OCI-LY7 (cell line): ENCODE measurements at regions not wholly inside any gene's neighbourhood (a gene's known extent, or its start where the extent isn't known, plus 50 kb on each side); places are given as distances from the start of the nearest gene placed in this dataset.

Source experiments
- BruUV-seq: library from RNA; stranded (reverse); fragments of 400-500 nt; replicated peaks from 2 replicates; lab custom pipeline; 2021; lab: Mats Ljungman, UMichigan
- CTCF ChIA-PET: fragments of 300-600 bp; sonication (Branson Sonifier 250); formaldehyde crosslinking; loops from one replicate; lab custom pipeline; 2022; ENCODE audit warnings: antibody characterized with exemption; ENCODE audit not compliant: unreplicated experiment; lab: Charles Lee
- POLR2A ChIA-PET: fragments of 300-600 bp; sonication (Branson Sonifier 250); formaldehyde crosslinking; loops from one replicate; lab custom pipeline; 2022; ENCODE audit warnings: antibody characterized with exemption; lab: Charles Lee
- DNase-seq: peaks from one replicate; pipeline ENCODE4 v3.0.0-alpha.2; 2015; ENCODE audit warnings: low spot score
- H2AFZ ChIP-seq: fragments of 200-600 bp; sonication (generic), shearing (Covaris generic); 2 replicates; pipeline ENCODE4 v1.6.1; 2014; ENCODE audit warnings: mild to moderate bottlenecking, antibody characterized with exemption, low read length, moderate library complexity
- H3K27ac ChIP-seq: fragments of 200-600 bp; sonication (generic); 2 replicates; pipeline ENCODE4 v1.5.1; 2014; ENCODE audit warnings: mixed run types, low read depth, mild to moderate bottlenecking, moderate library complexity, low read length, inconsistent platforms; ENCODE audit not compliant: poor library complexity, severe bottlenecking
- H3K36me3 ChIP-seq: fragments of 200-600 bp; sonication (generic); 2 replicates; pipeline ENCODE4 v1.6.1; 2014; ENCODE audit warnings: mild to moderate bottlenecking, antibody characterized with exemption, low read length, moderate library complexity, mixed read lengths; ENCODE audit not compliant: insufficient read depth
- H3K4me1 ChIP-seq: fragments of 200-600 bp; sonication (generic); 2 replicates; pipeline ENCODE4 v1.5.1; 2014; ENCODE audit warnings: mild to moderate bottlenecking, low read length; ENCODE audit not compliant: insufficient read depth, poor library complexity, severe bottlenecking
- H3K4me2 ChIP-seq: fragments of 200-600 bp; sonication (generic); 2 replicates; pipeline ENCODE4 v1.6.1; 2014; ENCODE audit warnings: mild to moderate bottlenecking, low read length
- H3K4me3 ChIP-seq: fragments of 200-600 bp; sonication (generic); 2 replicates; pipeline ENCODE4 v1.5.1; 2014; ENCODE audit warnings: mild to moderate bottlenecking, low read depth, low read length; ENCODE audit not compliant: poor library complexity, severe bottlenecking
- H3K79me2 ChIP-seq: fragments of 200-600 bp; sonication (generic); 2 replicates; pipeline ENCODE4 v1.6.1; 2016; ENCODE audit warnings: low read depth, mild to moderate bottlenecking, low read length, moderate library complexity, mixed read lengths; ENCODE audit not compliant: insufficient read depth
- H3K9me2 ChIP-seq: fragments of 200-600 bp; sonication (generic); 2 replicates; pipeline ENCODE4 v1.6.1; 2016; ENCODE audit warnings: mild to moderate bottlenecking, low read length, mixed read lengths; ENCODE audit not compliant: insufficient read depth
- H3K9me3 ChIP-seq: fragments of 200-600 bp; sonication (generic); 2 replicates; pipeline ENCODE4 v1.6.1; 2014; ENCODE audit warnings: mild to moderate bottlenecking, mixed run types, low read length, mixed read lengths
- H4K20me1 ChIP-seq: fragments of 200-600 bp; sonication (generic); 2 replicates; pipeline ENCODE4 v1.6.1; 2014; ENCODE audit warnings: mild to moderate bottlenecking, antibody characterized with exemption, low read length, moderate library complexity, mixed read lengths; ENCODE audit not compliant: insufficient read depth
- EZH2phosphoT487 ChIP-seq: fragments of 200-600 bp; sonication (generic); IDR thresholded peaks from 2 replicates; pipeline ENCODE4 v1.6.1; 2018; ENCODE audit warnings: low read depth, borderline replicate concordance, mild to moderate bottlenecking, mixed run types, antibody characterized with exemption, low read length, moderate library complexity, mixed read lengths
- intact Hi-C: fragments of 100-400 bp; cut with micrococcal nuclease; formaldehyde crosslinking; loops from one replicate; pipeline ENCODE4 v1.10.0; 2022; ENCODE audit not compliant: unreplicated experiment
- TF ChIP-seq, protein P1 (sequence below): fragments of 200-600 bp; sonication (generic); conservative IDR thresholded peaks from 2 replicates; pipeline ENCODE4 v1.5.1; 2014; ENCODE audit warnings: mild to moderate bottlenecking, antibody characterized with exemption, low read length, moderate library complexity, mixed read lengths

DNA sequence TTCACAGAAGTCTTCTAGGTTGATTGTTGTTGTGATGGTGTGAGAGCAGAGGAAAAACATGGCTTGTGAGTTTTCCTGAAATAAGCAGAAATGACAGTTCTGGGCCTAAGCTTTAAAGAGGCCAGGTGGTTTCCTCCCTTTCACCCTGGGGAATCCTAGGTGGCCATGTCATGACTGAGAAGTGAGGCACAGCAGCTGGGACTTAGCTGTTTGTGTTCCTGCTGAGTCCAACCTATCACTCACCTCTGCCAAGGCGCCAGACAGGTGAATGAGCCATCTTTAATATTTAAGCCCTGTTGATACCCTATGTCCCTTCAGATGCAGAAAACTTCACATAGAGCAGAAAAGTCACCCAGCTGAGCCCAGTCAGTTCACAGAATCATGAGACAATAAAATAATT lies 384.4 kb downstream of the SLC4A3 start:
- CTCF ChIA-PET = no interaction called here
- Histone ChIP-seq H3K27ac (no peak overlapping the region), H4K20me1 (no peaks in the 10 kb centered on the region), H3K9me3 (no peaks in the 10 kb centered on the region), H3K4me1 (no peaks in the 10 kb centered on the region), H2AFZ (no peak overlapping the region), H3K36me3 (no peaks in the 10 kb centered on the region), H3K79me2 (no peaks in the 10 kb centered on the region), H3K9me2 (no peaks in the 10 kb centered on the region), H3K4me3 (no peak overlapping the region), H3K4me2 (no peak overlapping the region)
- POLR2A ChIA-PET = interaction anchor here (0.8 kb wide), 1 partner anchor 9 kb away, joined by 3 read pairs; no protein-coding TSS in a partner anchor
- intact Hi-C loops = no loop called here
- BruUV-seq = no TSS peak
- DNase-seq = no peak
- TF ChIP-seq, protein P1, sequence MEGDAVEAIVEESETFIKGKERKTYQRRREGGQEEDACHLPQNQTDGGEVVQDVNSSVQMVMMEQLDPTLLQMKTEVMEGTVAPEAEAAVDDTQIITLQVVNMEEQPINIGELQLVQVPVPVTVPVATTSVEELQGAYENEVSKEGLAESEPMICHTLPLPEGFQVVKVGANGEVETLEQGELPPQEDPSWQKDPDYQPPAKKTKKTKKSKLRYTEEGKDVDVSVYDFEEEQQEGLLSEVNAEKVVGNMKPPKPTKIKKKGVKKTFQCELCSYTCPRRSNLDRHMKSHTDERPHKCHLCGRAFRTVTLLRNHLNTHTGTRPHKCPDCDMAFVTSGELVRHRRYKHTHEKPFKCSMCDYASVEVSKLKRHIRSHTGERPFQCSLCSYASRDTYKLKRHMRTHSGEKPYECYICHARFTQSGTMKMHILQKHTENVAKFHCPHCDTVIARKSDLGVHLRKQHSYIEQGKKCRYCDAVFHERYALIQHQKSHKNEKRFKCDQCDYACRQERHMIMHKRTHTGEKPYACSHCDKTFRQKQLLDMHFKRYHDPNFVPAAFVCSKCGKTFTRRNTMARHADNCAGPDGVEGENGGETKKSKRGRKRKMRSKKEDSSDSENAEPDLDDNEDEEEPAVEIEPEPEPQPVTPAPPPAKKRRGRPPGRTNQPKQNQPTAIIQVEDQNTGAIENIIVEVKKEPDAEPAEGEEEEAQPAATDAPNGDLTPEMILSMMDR = no peak
- no peak for TF ChIP-seq EZH2phosphoT487

DNA sequence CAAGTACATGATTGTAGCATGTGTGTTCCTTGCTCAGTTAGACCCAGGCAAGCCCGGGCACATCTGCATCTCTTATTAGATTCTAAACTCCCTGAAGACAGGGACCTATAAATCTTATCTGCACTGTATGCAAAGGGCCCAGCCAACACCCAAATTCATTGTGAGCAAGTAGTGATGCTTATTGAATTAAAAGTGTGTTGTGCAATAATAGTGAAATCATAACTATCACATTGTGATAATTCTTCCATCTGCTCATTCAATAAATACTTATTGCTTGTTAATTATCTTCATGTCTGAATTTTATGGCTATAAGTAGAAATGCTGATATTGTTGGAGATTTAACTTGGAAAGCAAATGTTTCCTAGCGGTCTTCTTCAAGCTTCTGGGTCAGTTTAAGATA lies 387.5 kb downstream of the SLC4A3 start:
- H3K9me3 ChIP-seq = no peaks in the 10 kb centered on the region
- no peaks in the 10 kb centered on the region for H3K79me2 ChIP-seq
- DNase-seq = no peak
- ChIA-PET POLR2A (interaction anchor here (0.8 kb wide), 1 partner anchor 10 kb away, joined by 3 read pairs; no protein-coding TSS in a partner anchor), CTCF (no interaction called here)
- H3K27ac ChIP-seq = no peak overlapping the region
- no peak overlapping the region for H3K4me3 ChIP-seq
- no peak for TF ChIP-seq EZH2phosphoT487
- TF ChIP-seq, protein P1 = no peak
- H3K9me2 ChIP-seq = no peaks in the 10 kb centered on the region
- H3K4me2 ChIP-seq = no peak overlapping the region
- intact Hi-C loops = no loop called here
- no peaks in the 10 kb centered on the region for H3K4me1 ChIP-seq
- H3K36me3 ChIP-seq = no peaks in the 10 kb centered on the region
- BruUV-seq = no TSS peak
- no peaks in the 10 kb centered on the region for H4K20me1 ChIP-seq
- H2AFZ ChIP-seq = no peak overlapping the region

DNA sequence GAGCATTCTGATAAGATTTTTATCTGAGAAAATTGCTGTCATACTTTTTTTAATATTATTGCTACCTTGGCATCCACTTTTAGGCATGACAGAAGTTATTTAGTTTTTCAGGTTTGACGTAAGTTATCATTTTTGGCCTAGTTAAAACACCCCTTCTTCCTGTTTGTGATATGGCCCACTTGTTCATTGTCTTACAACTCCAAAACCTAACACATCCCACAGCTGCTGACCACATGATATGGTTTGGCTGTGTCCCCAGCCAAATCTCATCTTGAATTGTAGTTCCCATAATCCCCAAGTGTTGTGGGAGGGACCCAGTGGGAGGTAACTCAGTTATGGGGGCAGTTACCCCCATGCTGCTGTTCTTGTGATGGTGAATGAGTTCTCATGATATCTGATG lies 388.1 kb downstream of the SLC4A3 start:
- POLR2A ChIA-PET = interaction anchor here (0.8 kb wide), 1 partner anchor 11 kb away, joined by 3 read pairs; no protein-coding TSS in a partner anchor
- no peaks in the 10 kb centered on the region for H4K20me1 ChIP-seq

More for the DNA sequence above, 388.1 kb downstream of the SLC4A3 start:
- Histone ChIP-seq H3K4me1 (no peaks in the 10 kb centered on the region), H3K4me3 (no peak overlapping the region), H2AFZ (no peak overlapping the region), H3K79me2 (no peaks in the 10 kb centered on the region), H3K36me3 (no peaks in the 10 kb centered on the region), H3K27ac (no peak overlapping the region), H3K4me2 (no peak overlapping the region), H3K9me3 (no peaks in the 10 kb centered on the region), H3K9me2 (no peaks in the 10 kb centered on the region)
- CTCF ChIA-PET = no interaction called here
- intact Hi-C loops = no loop called here
- BruUV-seq = no TSS peak
- no peak for DNase-seq
- no peak for TF ChIP-seq EZH2phosphoT487
- TF ChIP-seq, protein P1 = no peak
